Cardiac muscle cell (in vitro differentiated cells and primary cell): ENCODE measurements at regions not wholly inside any gene's neighbourhood (a gene's known extent, or its start where the extent isn't known, plus 50 kb on each side); places are given as distances from the start of the nearest gene placed in this dataset.

Experiments used
- DNase-seq, 2 donors: peaks; one replicate each; pipeline versions ENCODE4 v3.0.0 to v3.0.0-alpha.2; 2010 to 2017; ENCODE audit warnings: low read depth in 1 of 2, low spot score in 1 of 2
- H3K27ac ChIP-seq: fragments of 200-600 bp; sonication (generic); 2 replicates; pipeline ENCODE4 v1.5.1; 2016
- H3K27me3 ChIP-seq: fragments of 200-600 bp; sonication (generic); 2 replicates; pipeline ENCODE4 v1.6.0; 2016; ENCODE audit warnings: control low read depth
- H3K36me3 ChIP-seq: fragments of 200-600 bp; sonication (generic); 2 replicates; pipeline ENCODE4 v1.5.1; 2016; ENCODE audit warnings: control low read depth
- H3K4me1 ChIP-seq: fragments of 200-600 bp; sonication (generic); 2 replicates; pipeline ENCODE4 v1.8.1; 2017; ENCODE audit warnings: low read depth, mild to moderate bottlenecking, mixed run types
- H3K4me3 ChIP-seq: fragments of 200-600 bp; sonication (generic); 2 replicates; pipeline ENCODE4 v1.5.1; 2016; ENCODE audit warnings: mild to moderate bottlenecking
- H3K9me3 ChIP-seq: fragments of 200-600 bp; sonication (generic); 2 replicates; pipeline ENCODE4 v1.5.1; 2017; ENCODE audit warnings: low read depth, mild to moderate bottlenecking, control low read depth
- CTCF ChIP-seq: IDR thresholded peaks from 2 replicates; pipeline ENCODE4 v1.5.1; 2012; ENCODE audit warnings: low read depth, mild to moderate bottlenecking, low read length

GRCh38 chr1:229192031-229192430 is 78.9 kb upstream of the RAB4A start:
- no peak for TF ChIP-seq CTCF
- Histone ChIP-seq H3K27ac (no peak overlapping the region), H3K4me3 (no peak overlapping the region), H3K36me3 (no peaks in the 10 kb centered on the region), H3K27me3 (no peaks in the 10 kb centered on the region), H3K4me1 (no peaks in the 10 kb centered on the region), H3K9me3 (no peaks in the 10 kb centered on the region)
- DNase-seq: peak in 1 of 2 donors; percentile 70

GRCh38 chr1:229192853-229193252 is 78.1 kb upstream of the RAB4A start:
- no peaks in the 10 kb centered on the region for H3K4me1 ChIP-seq
- DNase-seq: no peak
- no peaks in the 10 kb centered on the region for H3K9me3 ChIP-seq
- H3K27me3 ChIP-seq: no peaks in the 10 kb centered on the region
- no peak for TF ChIP-seq CTCF
- H3K4me3 ChIP-seq: no peak overlapping the region
- no peak overlapping the region for H3K27ac ChIP-seq
- no peaks in the 10 kb centered on the region for H3K36me3 ChIP-seq

- Histone ChIP-seq H3K9me3 (no peaks in the 10 kb centered on the region), H3K27me3 (no peaks in the 10 kb centered on the region)
- DNase-seq: no peak
Observed at GRCh38 chr1:229194096-229194495, 76.8 kb upstream of the RAB4A start.

GRCh38 chr1:229195246-229195645 is 75.7 kb upstream of the RAB4A start:
- Histone ChIP-seq H3K27ac (no peak overlapping the region), H3K36me3 (no peaks in the 10 kb centered on the region), H3K4me3 (no peak overlapping the region), H3K9me3 (no peaks in the 10 kb centered on the region), H3K4me1 (peaks cover 9% of the 10 kb centered on the region), H3K27me3 (no peaks in the 10 kb centered on the region)
- DNase-seq: no peak
- no peak for TF ChIP-seq CTCF

More at GRCh38 chr1:229194096-229194495, 76.8 kb upstream of the RAB4A start:
- no peak for TF ChIP-seq CTCF
- no peak overlapping the region for H3K27ac ChIP-seq
- H3K36me3 ChIP-seq: no peaks in the 10 kb centered on the region
- no peak overlapping the region for H3K4me3 ChIP-seq
- no peaks in the 10 kb centered on the region for H3K4me1 ChIP-seq

GRCh38 chr1:229196404-229197264 is 74.3 kb upstream of the RAB4A start:
- Histone ChIP-seq H3K36me3 (no peaks in the 10 kb centered on the region), H3K4me1 (peaks cover 11% of the 10 kb centered on the region), H3K4me3 (no peak overlapping the region), H3K9me3 (no peaks in the 10 kb centered on the region), H3K27ac (no peak overlapping the region), H3K27me3 (no peaks in the 10 kb centered on the region)
- TF ChIP-seq CTCF: no peak
- no peak for DNase-seq

GRCh38 chr1:229197265-229197585 is 73.7 kb upstream of the RAB4A start:
- Histone ChIP-seq H3K36me3 (no peaks in the 10 kb centered on the region), H3K9me3 (no peaks in the 10 kb centered on the region), H3K27me3 (no peaks in the 10 kb centered on the region), H3K4me1 (peaks cover 11% of the 10 kb centered on the region), H3K27ac (no peak overlapping the region), H3K4me3 (no peak overlapping the region)
- no peak for DNase-seq
- no peak for TF ChIP-seq CTCF
